Liver (tissue), 8 donors: ENCODE measurements at regions not wholly inside any gene's neighbourhood (a gene's known extent, or its start where the extent isn't known, plus 50 kb on each side); places are given as distances from the start of the nearest gene placed in this dataset.

Source experiments
- DNase-seq: peaks from one replicate; pipeline ENCODE4 v3.0.0-alpha.2; 2017; ENCODE audit warnings: low spot score
- H3K27ac ChIP-seq, 2 donors: one replicate each; pipeline ENCODE4 v1.7.0; 2013; ENCODE audit warnings: inconsistent platforms in 2 of 2, low read length in 2 of 2, control low read depth in 1 of 2, low read depth in 1 of 2, mild to moderate bottlenecking in 1 of 2
- H3K27me3 ChIP-seq, 4 donors: one replicate each; pipeline versions ENCODE4 v1.6.1 to v1.7.0; 2013; ENCODE audit warnings: low read length in 3 of 4, inconsistent platforms in 1 of 4, mild to moderate bottlenecking in 1 of 4, moderate library complexity in 1 of 4; ENCODE audit not compliant: control insufficient read depth in 4 of 4, insufficient read depth in 4 of 4
- H3K36me3 ChIP-seq, 4 donors: one replicate each; pipeline versions ENCODE4 v1.6.1 to v1.7.0; 2013; ENCODE audit warnings: low read length in 3 of 4, mild to moderate bottlenecking in 3 of 4, low read depth in 1 of 4, moderate library complexity in 1 of 4; ENCODE audit not compliant: control insufficient read depth in 4 of 4, insufficient read depth in 3 of 4
- H3K4me1 ChIP-seq, 4 donors: one replicate each; pipeline versions ENCODE4 v1.6.1 to v1.7.0; 2013; ENCODE audit warnings: low read length in 3 of 4, mild to moderate bottlenecking in 3 of 4, moderate library complexity in 1 of 4; ENCODE audit not compliant: control insufficient read depth in 4 of 4, insufficient read depth in 4 of 4
- H3K4me3 ChIP-seq, 3 donors: one replicate each; pipeline versions ENCODE4 v1.6.1 to v1.7.0; 2013; ENCODE audit warnings: low read length in 3 of 3, control low read depth in 1 of 3, low read depth in 1 of 3, mild to moderate bottlenecking in 1 of 3
- H3K9ac ChIP-seq, 2 donors: one replicate each; pipeline ENCODE4 v1.7.0; 2013; ENCODE audit warnings: low read length in 2 of 2, mild to moderate bottlenecking in 2 of 2, moderate library complexity in 2 of 2, control low read depth in 1 of 2, low read depth in 1 of 2
- H3K9me3 ChIP-seq, 4 donors: one replicate each; pipeline versions ENCODE4 v1.6.1 to v1.7.0; 2013; ENCODE audit warnings: low read length in 3 of 4; ENCODE audit not compliant: control insufficient read depth in 4 of 4
- ATF3 ChIP-seq: IDR thresholded peaks from 2 replicates; pipeline ENCODE4 v1.6.1; 2016; ENCODE audit warnings: antibody characterized with exemption
- EGR1 ChIP-seq, 2 donors: IDR thresholded peaks; 2 replicates each; pipeline ENCODE4 v1.6.1; 2016 to 2018; ENCODE audit warnings: antibody characterized with exemption in 2 of 2, low read depth in 2 of 2
- FOXA1 ChIP-seq: IDR thresholded peaks from 2 replicates; pipeline ENCODE4 v1.6.1; 2016; ENCODE audit warnings: antibody characterized with exemption
- FOXA2 ChIP-seq: IDR thresholded peaks from 2 replicates; pipeline ENCODE4 v1.6.1; 2016; ENCODE audit warnings: antibody characterized with exemption
- GABPA ChIP-seq, 2 donors: IDR thresholded peaks in 1 of 2; conservative IDR thresholded peaks in 1 of 2; 2 replicates each; pipeline ENCODE4 v1.6.1; 2016; ENCODE audit warnings: antibody characterized with exemption in 2 of 2, mild to moderate bottlenecking in 1 of 2, moderate library complexity in 1 of 2
- HNF4A ChIP-seq, 2 donors: conservative IDR thresholded peaks; 2 replicates each; pipeline ENCODE4 v1.6.1; 2016; ENCODE audit warnings: antibody characterized with exemption in 2 of 2, mild to moderate bottlenecking in 2 of 2
- HNF4G ChIP-seq: IDR thresholded peaks from 2 replicates; pipeline ENCODE4 v1.6.1; 2016; ENCODE audit warnings: antibody characterized with exemption
- JUND ChIP-seq, 2 donors: IDR thresholded peaks; 2 replicates each; pipeline ENCODE4 v1.6.1; 2016; ENCODE audit warnings: antibody characterized with exemption in 2 of 2
- NR2F2 ChIP-seq: IDR thresholded peaks from 2 replicates; pipeline ENCODE4 v1.6.1; 2016; ENCODE audit warnings: antibody characterized with exemption
- RAD21 ChIP-seq, 2 donors: IDR thresholded peaks; 2 replicates each; pipeline ENCODE4 v1.6.1; 2016; ENCODE audit warnings: antibody characterized with exemption in 2 of 2, mild to moderate bottlenecking in 2 of 2
- REST ChIP-seq: IDR thresholded peaks from 2 replicates; pipeline ENCODE4 v1.6.1; 2016; ENCODE audit warnings: antibody characterized with exemption, mild to moderate bottlenecking
- RXRA ChIP-seq, 2 donors: IDR thresholded peaks; 2 replicates each; pipeline ENCODE4 v1.6.1; 2017 to 2018; ENCODE audit warnings: antibody characterized with exemption in 2 of 2, mild to moderate bottlenecking in 1 of 2
- SP1 ChIP-seq: IDR thresholded peaks from 2 replicates; pipeline ENCODE4 v1.6.1; 2018; ENCODE audit warnings: antibody characterized with exemption, mild to moderate bottlenecking
- TAF1 ChIP-seq: conservative IDR thresholded peaks from 2 replicates; pipeline ENCODE4 v1.6.1; 2016; ENCODE audit warnings: antibody characterized with exemption, mild to moderate bottlenecking
- YY1 ChIP-seq: IDR thresholded peaks from 2 replicates; pipeline ENCODE4 v1.6.1; 2016; ENCODE audit warnings: antibody characterized with exemption, mild to moderate bottlenecking
- ZBTB33 ChIP-seq: IDR thresholded peaks from 2 replicates; pipeline ENCODE4 v1.6.1; 2016; ENCODE audit warnings: antibody characterized with exemption
- WGBS: extraction: QIAGEN DNeasy Blood & Tissue Kit; methylation state at CpG from one replicate; pipeline ENCODE4 v1.1.7; 2013; 5-methylcytosine and 5-hydroxymethylcytosine counted together
- TF ChIP-seq, protein P1 (sequence below): fragments of 150-350 bp; IDR thresholded peaks from 2 replicates; pipeline ENCODE4 v1.5.1; 2017; ENCODE audit warnings: improper control_type of control experiment, low read depth, low read length; ENCODE audit not compliant: missing input control
- donor health status: healthy.
- donor health status: healthy.
- donor health status: healthy.
- donor health status: healthy.
- donor health status: healthy.

DNA sequence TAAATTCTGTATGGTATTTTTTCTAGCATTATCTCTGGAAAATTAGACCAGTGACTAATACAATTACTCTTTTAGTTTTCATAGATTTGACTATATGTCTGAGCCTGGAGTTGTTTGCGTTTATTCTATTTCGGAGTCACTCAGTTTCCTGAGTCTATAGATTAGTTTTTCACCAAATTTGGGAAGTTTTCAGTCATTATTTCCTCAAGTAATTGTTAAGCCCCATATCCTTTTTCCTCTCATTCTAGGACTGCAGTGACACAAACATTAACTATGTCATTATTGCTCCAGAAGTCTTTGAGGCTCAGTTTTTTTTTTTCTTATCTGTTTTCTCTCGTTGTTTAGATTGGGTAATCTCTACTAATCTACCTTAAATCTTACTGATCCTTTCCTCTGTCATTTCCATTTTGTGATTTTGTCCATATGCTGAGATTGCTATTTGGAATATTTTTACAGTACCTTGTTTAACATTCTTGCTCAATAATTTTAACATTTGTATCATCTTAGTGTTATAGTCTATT is 886.2 kb downstream of the LTN1 start:
- Histone ChIP-seq H3K4me3 (no peak overlapping the region), H3K27ac (no peak overlapping the region), H3K36me3 (no peaks in the 10 kb centered on the region), H3K9ac (no peak overlapping the region), H3K9me3 (no peaks in the 10 kb centered on the region), H3K27me3 (no peaks in the 10 kb centered on the region), H3K4me1 (no peaks in the 10 kb centered on the region)
- WGBS: 72% methylated on average over 3 of the region's 3 CpGs
- no peak for TF ChIP-seq REST
- TF ChIP-seq SP1: no peak
- no peak for TF ChIP-seq HNF4A (conservative IDR thresholded peaks at IDR 0.05)
- TF ChIP-seq ZBTB33: no peak
- no peak for TF ChIP-seq EGR1 (IDR thresholded peaks at IDR 0.05; ENCODE audit: low read depth in 2 of 2)
- no peak for TF ChIP-seq FOXA2
- no peak for TF ChIP-seq FOXA1
- TF ChIP-seq HNF4G: no peak
- TF ChIP-seq JUND (IDR thresholded peaks at IDR 0.05): no peak
- TF ChIP-seq NR2F2: no peak
- TF ChIP-seq, protein P1, sequence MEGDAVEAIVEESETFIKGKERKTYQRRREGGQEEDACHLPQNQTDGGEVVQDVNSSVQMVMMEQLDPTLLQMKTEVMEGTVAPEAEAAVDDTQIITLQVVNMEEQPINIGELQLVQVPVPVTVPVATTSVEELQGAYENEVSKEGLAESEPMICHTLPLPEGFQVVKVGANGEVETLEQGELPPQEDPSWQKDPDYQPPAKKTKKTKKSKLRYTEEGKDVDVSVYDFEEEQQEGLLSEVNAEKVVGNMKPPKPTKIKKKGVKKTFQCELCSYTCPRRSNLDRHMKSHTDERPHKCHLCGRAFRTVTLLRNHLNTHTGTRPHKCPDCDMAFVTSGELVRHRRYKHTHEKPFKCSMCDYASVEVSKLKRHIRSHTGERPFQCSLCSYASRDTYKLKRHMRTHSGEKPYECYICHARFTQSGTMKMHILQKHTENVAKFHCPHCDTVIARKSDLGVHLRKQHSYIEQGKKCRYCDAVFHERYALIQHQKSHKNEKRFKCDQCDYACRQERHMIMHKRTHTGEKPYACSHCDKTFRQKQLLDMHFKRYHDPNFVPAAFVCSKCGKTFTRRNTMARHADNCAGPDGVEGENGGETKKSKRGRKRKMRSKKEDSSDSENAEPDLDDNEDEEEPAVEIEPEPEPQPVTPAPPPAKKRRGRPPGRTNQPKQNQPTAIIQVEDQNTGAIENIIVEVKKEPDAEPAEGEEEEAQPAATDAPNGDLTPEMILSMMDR: no peak
- TF ChIP-seq YY1: no peak
- no peak for TF ChIP-seq RXRA (IDR thresholded peaks at IDR 0.05)
- no peak for TF ChIP-seq GABPA (IDR thresholded peaks at IDR 0.05 in 1 of 2, conservative IDR thresholded peaks at IDR 0.05 in 1 of 2)
- TF ChIP-seq TAF1: no peak
- no peak for TF ChIP-seq RAD21 (IDR thresholded peaks at IDR 0.05)
- DNase-seq: no peak

DNA sequence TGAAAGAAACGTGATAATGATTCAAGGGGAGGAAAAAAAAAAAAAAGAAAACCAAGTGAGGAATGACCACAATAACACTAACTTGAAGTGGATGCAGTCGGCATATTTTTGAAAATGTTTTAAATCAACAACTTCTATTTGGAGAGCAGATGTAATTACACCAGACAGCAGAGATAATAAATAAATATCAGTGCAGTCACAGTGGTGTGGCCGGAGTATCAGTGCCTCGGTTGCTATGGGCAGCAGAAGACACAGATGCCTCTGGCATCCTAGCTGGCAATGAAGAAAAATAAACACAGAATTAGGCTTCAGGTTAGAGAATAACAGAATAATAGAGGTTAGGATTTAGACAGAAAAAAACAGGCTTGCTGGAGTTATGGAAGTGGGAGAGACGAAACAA is 888.3 kb downstream of the LTN1 start:
- Histone ChIP-seq H3K9me3 (no peaks in the 10 kb centered on the region), H3K4me3 (no peak overlapping the region), H3K9ac (no peak overlapping the region), H3K36me3 (no peaks in the 10 kb centered on the region), H3K27me3 (no peaks in the 10 kb centered on the region), H3K27ac (no peak overlapping the region), H3K4me1 (no peaks in the 10 kb centered on the region)
- WGBS: 71% methylated on average over 5 of the region's 5 CpGs
- no peak for TF ChIP-seq TAF1
- TF ChIP-seq YY1: no peak
- no peak for TF ChIP-seq ATF3
- no peak for TF ChIP-seq HNF4G
- TF ChIP-seq, protein P1: no peak
- no peak for DNase-seq
